Fibroblast of the conjunctiva (primary cell): ENCODE measurements at regions not wholly inside any gene's neighbourhood (a gene's known extent, or its start where the extent isn't known, plus 50 kb on each side); places are given as distances from the start of the nearest gene placed in this dataset.
"Not testable (repeated sequence)": the region's sequence is repeated elsewhere in the genome, so short reads cannot be mapped to it uniquely, and the experiment has no call there.

Experiments used
- DNase-seq: peaks from one replicate; pipeline ENCODE4 v3.0.0-alpha.2; 2010; ENCODE audit warnings: low read depth

DNA sequence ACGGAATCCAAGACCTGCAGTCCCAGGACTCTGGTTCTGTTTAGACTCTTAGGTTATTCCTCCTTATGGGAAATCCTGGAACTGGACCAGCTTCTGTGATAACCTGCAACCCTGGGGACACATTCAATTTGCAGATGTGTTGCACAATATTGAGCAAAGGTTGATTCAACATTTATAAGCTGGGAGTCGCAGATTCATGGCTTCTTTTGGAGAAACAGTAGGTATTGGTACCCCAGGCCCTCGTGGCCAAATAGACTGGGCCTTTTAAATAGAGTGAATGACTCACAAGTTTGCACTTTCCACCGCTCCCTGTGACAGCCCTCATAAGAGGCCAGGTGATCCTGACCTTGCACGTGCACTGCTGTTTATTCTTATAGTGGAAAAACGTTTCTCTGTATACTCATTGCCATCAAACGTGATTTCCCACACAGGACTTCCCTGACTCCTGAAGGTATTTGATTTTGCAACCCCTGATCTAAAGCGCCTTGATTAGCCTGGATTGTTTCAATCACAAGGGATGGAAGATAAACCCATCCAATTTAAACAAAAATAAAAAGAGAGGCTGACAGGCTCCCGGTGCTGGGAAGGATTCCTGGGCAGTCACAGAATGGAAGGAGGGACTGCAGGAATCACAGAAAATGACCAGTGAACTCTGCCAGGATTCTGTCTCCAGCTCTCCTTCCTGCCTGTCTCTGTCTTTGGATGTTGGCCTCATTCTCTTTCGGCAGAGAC, 98.0 kb downstream of the VCPKMT start:
- no peak for DNase-seq

DNA sequence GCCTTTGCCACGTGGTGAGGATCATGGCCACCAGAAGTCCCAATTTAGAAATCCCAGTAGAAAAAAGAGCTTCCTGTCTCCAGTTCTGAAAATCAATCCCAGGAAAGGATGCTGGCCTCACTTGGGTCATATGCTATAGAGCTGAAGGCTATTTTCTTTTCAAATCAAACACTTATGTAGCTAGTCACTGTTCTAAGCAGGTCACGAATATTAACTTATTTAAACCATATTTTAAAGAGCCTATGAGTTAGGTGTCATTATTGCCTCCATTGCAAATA, 97.5 kb downstream of the VCPKMT start:
- DNase-seq, result no peak

DNA sequence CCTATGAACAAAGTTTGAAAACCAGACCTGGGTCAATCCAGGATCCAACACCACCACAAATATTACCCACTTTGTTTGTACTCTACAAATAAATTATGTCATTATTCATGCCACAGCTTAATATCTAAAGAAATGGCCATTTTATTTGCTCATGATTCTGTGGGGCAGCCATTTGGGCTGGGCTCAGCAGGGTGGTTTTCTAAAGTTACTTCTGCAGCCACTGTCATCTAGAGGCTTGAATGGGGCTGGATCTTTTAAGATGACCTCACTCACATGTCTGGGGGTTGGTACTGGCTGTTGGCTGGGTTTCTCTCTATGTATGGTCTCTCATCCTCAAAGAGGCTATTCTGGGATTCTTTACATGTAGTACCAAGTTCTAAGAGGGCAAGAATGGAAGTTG, 96.2 kb downstream of the VCPKMT start:
- no peak for DNase-seq

DNA sequence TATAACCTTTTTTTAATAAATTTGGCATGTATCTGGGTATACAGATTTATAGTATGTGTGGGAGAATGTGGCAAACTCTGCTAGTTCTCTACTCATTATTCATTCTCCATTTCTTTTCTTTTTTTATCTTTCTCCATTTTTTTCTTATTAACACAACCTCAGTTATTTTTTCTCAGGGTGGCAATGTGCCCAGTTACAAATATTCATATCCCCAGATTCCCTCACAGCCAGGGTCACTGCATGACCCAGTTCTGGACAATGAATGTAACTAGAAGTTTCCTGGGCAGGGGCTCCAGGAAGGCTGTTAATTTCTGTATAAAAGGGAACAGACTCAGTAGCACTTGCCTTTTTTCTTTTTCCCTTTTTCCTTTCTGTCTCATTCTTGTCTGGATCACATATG, 95.6 kb downstream of the VCPKMT start:
- no peak for DNase-seq

DNA sequence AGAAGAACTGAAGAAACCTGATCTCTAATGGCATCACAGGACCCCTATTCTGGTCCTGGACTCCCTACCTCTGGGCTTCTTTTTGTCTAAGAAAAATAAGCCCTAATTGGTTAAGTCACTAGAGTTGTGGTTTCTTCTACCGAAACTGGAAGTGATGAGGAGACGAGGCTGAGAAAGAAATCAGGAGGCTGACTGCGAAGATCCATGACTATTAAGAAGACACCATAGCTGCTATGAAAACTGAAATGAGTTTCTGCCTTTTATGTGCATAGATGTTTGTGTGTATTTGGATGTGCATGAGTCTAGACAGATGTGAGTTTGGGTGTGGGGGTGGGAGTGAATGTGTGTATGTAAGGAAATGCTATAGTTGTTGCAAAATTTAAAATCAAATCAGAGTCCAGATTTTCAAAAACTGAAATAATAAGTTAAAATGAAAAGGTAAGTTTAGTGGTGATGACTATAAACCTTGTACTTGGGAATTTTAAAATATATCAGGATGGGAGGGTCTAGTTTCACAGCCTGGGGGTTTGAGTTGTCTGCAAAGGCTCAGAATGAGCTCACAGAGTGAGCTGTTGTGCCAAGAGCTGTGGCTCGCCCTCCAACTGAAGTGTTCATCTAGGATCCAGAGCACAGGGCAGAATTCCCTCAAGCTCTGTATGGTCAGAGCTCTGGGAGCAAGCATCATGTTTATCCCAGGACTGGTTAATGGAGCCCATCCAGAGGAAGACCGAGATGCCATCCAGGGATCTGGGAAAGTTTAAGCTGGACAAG, 94.9 kb downstream of the VCPKMT start:
- DNase-seq, result no peak

DNA sequence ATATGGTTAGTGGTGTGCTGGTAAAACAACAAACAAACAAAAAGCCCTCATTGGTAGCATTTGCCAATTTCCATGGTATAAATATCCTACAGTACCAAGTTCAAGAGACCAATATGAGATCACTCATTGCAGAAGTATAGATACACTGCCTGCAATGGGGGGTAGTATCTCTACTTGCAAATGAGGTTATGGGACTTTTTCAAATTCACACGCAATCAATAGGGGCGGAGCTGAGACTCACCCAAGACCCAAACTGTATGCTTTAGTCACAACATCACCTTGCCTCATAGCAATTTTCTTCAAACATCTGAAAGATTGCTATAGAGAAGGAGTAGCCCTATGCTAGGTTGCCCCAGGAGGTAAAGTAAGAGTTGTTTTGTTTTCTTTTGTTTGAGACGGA, 93.7 kb downstream of the VCPKMT start:
- DNase-seq, result no peak

DNA sequence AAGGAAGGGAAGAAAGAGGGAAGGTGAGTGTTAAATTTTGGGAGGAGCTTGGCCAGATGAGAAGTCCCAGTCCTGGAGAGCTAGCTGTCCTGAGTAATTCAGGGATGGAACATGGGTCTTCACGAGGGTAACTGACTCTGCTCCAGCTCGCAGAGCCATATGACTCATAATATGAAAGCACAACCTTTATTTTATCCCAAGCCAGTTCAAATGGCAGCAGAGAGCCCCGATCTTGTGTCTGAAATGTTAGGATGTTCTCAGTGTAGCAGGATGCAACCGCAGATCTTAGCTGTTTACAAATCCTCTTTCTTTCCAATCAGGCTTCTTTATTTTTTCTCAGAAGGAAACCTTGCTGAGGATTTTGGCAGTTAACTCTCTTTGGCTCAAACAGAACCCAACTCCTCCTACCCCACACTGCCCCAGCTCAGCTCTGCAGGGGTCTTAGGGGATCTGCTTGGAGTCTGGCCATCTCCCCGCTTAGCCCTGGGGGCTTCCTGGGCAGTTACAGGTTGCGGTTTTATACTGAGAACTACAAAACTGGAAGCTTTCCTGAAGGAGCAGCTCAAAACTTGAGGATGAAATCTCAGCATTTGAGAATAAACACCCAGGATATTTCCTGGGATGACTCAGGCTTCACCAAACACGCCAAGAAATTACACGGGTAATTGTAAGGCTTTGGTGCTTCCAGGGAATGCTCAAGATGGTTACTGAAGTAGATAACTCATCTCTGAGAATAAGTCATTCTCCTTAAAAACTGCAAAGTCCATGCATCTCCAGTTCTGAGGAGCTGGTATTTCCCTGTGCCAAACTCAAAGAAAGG, 92.5 kb downstream of the VCPKMT start:
- DNase-seq, result peak; percentile 51

DNA sequence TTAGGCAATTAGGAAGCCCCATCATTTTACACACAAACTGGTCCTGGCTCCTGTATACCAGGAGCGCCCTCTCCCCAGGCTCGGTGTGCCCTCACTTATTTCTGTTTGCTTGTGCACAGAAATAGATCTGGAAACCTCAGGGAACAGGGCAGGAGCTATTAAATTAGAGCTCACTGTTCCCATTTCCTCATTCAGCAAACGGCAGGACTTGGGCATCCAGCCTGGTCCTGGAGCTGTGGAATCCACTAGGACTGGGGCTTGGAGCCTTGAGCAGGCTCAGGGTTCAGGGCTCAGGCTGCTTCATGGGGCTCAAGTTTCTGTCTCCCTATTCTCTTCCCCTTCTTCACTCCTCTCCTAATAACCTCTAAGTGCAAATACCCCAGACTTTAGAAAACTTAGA, 91.3 kb downstream of the VCPKMT start:
- DNase-seq, result no peak

DNA sequence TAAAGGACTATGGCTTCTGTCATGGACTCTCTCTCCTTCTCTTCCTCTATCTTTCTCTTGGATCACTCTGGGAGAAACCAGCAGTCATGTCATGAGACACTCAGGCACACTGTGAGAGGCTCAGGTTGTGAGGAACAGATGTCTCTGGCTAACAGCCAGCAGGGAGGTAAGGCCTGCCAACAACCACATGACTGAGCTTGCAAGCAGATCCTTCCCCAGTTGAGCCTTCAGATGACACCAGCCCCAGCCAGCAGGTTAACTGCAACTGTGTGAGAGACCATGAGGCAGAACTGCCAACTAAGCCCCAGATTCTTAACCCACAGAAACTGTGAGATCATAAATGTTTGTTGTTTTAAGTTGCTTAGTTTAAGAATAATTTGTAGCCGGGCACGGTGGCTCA, 90.6 kb downstream of the VCPKMT start:
- DNase-seq, result no peak

DNA sequence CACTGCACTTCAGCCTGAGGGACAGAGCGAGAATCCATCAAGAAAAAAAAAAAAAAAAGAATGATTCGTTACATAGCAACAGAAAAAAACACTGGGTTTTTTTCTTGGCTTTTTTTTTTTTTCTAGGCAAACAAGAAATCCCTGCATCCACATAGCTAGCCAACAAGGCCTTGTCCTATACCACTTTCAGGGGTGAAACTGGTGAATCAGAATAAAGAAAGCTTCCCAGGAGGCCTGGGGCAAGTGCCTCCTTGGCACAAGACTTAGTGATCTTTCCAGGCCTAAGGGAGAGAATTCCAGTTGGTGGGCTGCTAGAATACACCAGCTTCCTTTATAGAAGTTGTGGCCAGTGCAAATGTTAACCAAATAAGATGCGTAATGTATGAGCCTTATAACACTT, 90.0 kb downstream of the VCPKMT start:
- DNase-seq, result no peak

DNA sequence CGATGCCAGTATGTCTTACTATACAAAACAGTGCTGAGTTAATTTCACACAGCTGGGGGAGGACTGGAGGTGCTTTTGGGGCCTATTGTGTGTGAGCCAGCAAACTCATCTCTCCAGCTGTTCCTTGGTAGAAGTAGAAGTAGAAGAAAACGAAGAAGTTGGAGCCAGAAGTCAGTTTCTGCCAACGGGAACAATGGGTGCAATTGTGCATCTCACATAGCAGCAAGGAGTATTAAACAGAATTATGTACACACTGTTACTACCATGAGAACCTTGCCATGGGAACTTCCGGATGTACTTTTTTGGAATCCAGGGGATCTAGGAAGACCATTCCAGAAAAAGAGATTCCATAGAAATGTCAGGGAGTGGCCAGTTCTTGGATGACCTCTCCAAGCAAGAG, 88.6 kb downstream of the VCPKMT start:
- DNase-seq, result no peak

DNA sequence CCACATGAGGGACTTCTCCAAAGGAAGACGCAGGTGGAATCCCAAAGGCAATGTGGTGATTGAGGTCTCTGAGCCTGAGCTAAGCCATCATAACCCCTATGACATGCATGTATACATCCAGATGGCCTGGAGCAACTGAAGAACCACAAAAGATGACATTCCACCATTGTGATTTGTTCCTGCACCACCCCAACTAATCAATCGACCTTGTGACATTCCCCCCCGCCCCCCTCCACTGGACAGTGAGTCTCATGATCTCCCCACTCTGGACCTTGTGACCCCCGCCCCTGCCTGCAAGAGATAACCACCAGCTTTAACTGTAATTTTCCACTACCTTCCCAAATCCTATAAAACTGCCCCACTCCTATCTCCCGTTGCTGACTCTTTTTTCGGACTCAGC, 87.9 kb downstream of the VCPKMT start:
- no peak for DNase-seq

DNA sequence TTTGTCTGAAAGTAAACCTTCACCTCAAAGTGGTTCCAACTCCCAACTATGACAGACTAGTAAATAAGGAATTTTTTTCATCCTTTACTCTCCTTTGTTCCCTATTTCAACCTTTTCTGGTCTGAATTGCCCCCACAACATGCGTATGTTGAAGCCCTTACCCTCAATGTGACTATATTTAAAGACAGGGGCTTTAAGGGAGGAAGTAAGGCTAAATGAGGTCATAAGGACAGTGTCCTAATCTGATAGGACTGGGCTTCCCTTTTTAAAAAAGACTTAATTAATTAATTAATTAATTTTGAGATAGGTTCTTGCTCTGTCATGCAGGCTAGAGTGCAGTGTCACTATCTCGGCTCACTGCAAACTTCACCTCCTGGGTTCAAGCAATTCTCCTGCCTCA, 86.3 kb downstream of the VCPKMT start:
- DNase-seq, result no peak

DNA sequence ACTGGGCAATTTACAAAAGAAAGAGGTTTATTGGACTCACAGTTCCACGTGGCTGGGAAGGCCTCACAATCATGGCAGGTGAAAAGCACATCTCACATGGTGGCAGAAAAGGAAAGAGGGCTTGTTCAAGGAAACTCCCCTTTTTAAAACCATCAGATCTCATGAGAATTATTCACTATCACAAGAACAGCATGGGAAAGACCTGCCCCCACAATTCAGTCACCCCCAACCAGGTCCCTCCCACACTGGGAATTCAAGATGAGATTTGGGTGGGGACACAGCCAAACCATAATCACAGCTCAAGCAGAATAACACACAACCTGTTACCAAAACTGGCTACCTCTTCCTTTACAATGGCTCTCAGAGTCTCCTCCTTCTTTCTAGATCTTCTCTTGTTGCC, 85.5 kb downstream of the VCPKMT start:
- not testable (repeated sequence) for DNase-seq

DNA sequence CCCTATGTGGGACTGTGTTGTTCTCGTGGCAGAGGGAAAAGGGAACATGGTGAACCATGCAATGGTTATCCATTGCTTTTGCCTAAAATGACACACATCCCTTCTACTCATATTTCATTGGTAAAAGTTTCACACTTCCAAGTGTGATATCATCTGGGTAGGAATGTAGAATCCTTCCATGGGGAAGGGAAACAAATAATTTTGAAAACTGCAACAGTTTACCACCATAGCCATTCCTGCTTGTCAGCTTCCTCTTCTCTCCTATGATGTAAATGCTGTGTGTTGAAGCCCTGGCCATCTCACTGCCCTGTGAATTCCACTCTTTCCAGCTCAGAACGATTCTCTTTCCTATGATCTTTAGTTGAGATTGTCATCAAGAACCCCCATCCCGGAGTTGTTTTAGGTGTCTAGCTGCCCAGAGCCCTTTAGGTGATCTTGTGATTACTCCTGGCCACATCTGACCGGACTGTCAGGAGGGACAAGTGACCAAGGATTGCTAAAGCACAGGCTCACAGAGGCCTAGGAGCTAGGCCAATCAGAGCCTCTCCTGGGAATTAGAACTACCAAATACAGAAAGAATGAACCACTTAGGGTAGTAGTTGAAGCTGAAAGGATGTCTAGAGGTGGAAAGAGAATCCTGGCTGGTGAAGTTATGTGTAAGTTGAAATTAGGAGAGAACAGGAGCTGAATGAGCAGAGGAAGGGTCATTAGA, 84.6 kb downstream of the VCPKMT start:
- no peak for DNase-seq

DNA sequence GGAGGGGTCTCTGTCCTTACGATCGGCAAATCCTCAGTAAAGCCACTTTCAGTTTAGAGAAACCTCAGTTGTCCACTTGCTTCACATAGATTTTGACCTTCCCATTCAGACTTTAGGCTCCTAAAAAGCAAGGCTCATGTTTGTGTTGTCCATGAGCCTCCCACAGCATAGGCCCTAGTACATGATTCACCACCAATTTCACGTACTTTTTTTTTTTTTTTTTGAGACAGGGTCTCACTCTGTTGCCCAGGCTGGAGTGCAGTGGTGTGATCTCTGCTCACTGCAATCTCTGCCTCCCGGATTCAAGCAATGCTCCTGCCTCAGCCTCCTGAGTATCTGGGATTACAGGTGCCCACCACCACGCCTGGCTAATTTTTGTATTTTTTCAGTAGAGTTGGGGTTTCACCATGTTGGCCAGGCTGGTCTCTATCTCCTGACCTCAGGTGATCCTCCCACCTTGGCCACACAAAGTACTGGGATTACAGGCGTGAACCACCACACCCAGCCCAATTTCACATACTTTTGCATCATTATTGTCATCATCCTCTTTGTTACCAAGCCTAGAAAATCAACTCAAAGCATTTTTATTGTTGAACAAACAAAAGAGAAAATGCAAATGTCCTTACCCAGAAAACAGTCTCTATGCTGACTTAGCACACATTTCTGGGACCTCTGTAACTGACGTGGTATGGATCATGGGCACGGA, 83.8 kb downstream of the VCPKMT start:
- DNase-seq, result not testable (repeated sequence)

DNA sequence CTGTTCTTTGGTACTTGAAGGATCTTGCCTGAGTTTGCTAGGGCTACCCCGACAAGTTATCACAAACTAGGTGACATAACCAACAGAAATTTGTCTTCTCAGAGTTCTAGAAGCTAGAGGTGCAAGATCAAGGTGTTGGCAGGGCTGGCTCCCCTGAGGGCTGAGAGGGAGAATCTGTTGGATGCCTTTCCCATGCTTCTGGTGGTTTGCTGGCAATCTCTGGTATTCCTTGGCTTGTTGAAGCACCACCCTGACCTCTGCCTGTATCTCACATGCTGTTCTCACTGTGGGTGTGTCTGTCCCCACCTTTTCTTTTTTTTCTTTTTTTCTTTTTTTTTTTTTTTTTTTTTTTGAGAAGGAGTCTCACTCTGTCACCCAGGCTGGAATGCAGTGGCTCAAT, 81.2 kb downstream of the VCPKMT start:
- DNase-seq, result no peak

DNA sequence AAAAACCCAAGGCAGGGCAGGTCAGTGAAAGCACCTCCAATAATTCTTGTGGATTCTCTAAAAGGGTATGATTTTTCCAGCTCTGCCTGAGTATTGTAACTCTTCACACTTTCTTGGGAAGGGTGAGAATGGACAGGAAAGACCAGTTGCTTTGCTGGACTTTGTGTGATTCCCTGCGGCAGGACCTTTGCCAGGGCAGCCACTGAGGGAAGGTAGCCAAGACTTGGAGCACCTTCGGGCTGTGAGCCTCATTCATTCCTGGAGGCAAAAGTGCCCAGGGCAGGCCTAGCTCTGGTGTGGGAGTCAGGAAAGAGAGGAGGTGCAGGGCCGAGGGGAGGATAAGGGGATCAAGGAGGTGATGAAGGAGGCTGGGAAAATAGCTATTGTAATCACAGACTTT, 80.2 kb downstream of the VCPKMT start:
- no peak for DNase-seq

DNA sequence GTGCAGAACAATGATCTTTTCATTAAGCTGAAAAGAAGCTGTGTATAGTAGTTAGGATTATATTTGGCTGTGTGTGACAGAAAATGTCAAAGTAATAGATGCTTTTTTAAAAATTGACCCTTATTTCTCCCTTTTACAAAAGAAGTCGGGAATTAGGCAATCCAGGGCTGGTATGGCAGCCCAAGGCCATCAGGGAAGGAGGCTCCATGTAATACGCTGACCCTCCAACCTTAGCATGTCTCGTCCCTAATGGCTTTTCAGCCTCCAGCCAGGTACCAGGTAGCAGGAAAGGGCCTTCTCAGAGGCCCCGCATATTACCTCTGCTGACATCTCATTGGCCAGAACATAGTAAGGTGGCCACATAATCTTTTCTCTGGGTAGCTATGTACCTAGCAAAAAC, 79.7 kb downstream of the VCPKMT start:
- no peak for DNase-seq

DNA sequence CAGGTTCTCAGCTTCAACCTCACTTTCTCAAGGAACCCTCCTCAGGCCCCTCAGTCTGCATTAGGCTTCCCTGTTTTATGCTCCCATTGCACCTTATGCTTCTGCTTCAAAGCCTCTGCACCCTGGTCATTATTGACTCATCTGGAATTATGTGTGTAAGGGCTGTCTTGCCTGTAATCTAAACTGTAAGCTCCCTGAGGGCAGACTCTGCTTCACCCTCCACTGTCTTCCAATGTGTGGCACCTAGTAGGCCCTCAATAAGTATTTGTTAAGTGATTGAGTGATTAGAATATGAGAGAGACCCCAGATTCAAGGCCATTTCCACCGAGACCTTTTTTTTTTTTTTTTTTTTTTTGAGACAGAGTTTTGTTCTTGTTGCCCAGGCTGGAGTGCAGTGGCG, 79.1 kb downstream of the VCPKMT start:
- DNase-seq, result no peak

DNA sequence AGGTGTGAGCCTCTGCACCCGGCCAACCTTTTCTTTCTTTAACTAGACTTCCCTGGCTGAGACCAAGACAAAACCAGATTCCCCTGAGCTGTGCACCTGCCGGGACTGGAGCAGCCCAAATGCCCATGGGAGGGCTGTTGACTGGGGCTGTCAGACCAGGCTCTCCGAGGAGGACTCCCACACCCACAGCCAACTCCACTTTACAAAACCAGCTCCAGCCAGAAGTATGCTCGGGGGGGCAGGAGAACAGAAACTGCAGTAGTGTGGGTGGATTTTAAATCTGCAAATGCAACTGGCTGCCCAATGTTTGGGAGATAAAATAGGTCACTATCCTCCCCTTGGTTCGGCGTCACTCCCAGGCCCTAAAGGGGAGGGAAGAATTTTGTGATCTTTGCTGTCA, 78.5 kb downstream of the VCPKMT start:
- DNase-seq, result no peak
